A673 (cell line): ENCODE measurements at regions not wholly inside any gene's neighbourhood (a gene's known extent, or its start where the extent isn't known, plus 50 kb on each side); places are given as distances from the start of the nearest gene placed in this dataset.

Experiments used
- CTCF ChIP-seq: fragments of 300-800, 200-600 bp; sonication (generic); conservative IDR thresholded peaks from 2 replicates; pipeline ENCODE4 v1.5.1; 2017; ENCODE audit warnings: low read depth, mild to moderate bottlenecking, antibody characterized with exemption, low read length, moderate library complexity, mixed read lengths
- EZH2 ChIP-seq: fragments of 200-600 bp; sonication (generic); IDR thresholded peaks from 2 replicates; pipeline ENCODE4 v1.6.1; 2017; ENCODE audit warnings: borderline replicate concordance, low read depth, mild to moderate bottlenecking, mixed read lengths, antibody characterized with exemption, low read length; ENCODE audit not compliant: poor library complexity, severe bottlenecking

DNA sequence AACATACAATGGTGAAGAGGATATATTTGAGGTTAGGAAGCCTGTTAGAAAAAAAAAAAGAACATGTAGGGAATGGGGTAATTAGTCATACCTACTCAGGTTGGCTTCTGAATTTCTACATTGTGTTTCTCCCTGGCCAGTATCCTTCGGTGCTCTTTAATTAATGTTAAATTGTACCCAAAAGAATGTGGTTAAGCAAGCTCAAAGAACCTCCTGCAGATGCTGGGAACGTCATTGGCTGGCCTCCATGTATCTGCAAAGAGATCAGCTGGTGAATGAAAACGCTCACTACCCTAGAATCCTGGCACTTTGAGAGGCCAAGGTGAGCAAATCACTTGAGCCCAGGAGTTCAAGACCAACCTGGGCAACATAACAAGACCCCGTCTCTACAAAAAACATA is 942.3 kb upstream of the PRKX start:
- TF ChIP-seq CTCF = no peak
- TF ChIP-seq EZH2 = no peak
